DMS79 (cell line): ENCODE measurements at regions not wholly inside any gene's neighbourhood (a gene's known extent, or its start where the extent isn't known, plus 50 kb on each side); places are given as distances from the start of the nearest gene placed in this dataset.

Source experiments
- DNase-seq: peaks from one replicate; lab custom pipeline; 2025; lab: John Stamatoyannopoulos, UW

DNA sequence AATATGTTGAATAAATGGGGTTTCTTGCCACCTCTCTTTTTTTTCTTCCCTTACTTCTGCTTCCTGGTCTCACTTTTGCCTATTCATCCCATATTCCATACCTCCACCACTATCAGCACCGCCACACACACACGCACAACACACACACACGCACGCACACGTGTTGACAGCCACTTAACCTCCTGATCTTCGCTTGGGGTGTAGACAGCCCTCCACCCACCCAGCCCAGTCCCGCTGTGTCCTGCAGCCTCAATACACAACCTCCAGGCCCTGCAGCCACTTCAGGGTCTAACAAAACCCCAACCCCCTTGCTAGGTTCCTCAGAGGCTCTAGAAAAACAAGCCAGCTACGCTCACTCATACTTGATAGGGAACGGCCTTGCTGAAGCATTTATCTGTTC, 72.3 kb downstream of the LINC00237 start:
- no peak for DNase-seq

DNA sequence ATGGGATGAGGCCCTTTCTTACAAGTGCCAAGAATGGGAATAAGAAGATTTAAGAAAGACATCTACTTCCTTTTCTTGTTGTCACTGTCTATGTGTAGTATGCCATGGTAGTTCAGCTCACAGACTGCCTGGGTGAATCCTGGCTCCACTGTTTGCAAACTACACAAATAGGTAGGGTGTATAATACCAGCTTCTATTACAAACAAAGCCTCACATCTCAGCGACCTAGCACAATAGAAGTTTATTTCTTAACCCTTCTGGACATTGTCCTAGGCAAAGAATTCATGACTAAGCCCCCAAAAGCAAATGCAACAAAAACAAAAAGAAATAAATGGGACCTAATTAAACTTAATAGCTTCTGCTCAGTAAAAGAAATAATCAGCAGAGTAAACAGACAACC, 74.5 kb downstream of the LINC00237 start:
- no peak for DNase-seq

DNA sequence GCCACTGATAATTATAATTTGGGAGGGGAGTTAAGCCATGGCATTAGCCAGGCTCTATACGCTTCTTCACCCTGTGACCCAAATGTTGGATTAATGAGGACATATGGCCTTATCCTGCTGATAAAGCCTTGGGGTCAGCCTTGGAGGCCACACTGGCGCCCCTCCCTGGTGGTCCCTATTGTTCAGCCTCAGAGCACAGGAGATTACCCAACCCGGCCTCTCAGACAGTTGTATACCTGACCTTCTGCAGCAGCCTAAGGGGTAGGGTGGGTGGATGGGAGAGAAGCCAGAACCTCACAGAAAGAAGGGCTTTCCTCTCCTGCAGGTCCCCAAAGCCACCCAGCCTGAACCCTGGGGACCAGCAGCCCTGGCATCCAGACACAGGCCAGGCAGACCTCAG, 76.8 kb downstream of the LINC00237 start:
- DNase-seq = no peak

DNA sequence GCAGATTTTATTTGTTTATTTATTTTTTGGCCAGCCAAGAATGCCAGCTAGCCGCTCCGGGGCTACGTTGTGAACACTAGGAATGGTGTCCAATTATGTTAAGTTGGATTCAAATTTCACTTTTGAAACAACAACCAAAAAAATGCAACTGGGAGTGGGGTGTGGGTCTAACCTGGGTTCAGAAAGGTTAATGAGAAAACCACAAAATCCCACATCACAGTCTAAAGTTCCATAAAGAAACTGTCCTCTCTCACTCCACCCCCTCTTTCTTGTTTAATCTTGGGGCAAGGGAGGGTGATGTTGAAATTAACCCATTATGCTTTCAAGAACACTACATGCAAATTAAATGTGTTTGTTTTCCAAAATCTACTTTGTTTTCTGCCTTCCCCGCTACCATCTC, 77.2 kb downstream of the LINC00237 start:
- DNase-seq = no peak

DNA sequence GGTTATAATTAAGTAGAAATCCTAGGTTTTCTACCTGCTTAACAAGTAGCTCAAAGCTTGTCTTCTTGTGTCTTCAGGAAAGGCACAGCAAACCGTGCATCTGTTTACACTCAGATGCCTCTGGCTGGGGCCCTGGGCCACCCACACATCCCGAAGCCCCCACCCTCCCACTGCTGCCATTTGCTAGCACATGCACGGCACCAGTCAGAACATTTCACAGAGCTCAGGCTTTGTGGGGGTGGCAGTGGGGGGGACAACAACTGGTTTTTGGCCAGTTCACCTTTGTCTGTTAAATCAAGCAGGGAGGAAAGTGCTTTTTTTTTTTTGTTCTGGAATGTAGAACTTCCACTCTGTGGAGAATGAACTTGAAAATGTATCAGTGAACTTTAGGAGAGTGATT, 77.7 kb downstream of the LINC00237 start:
- DNase-seq = no peak

DNA sequence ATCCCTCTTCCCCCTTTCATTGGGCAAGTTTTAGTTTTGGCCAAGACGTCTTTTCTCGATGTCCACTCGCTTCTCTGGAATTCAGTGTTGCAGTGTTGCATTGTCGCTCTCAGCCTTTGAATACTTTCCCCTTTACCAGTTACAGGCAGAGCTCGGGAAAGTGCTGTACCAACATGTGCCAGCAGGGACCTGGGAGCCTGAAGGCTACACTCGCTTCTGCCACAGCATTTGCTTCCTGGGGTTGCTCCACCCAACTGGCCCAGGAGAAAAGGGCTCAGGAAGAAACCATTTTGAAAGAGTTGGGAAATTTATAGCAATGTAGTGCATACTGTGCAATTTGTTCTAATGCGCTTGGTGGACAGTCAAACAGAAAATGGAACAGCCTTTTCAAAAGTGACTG, 78.6 kb downstream of the LINC00237 start:
- no peak for DNase-seq

DNA sequence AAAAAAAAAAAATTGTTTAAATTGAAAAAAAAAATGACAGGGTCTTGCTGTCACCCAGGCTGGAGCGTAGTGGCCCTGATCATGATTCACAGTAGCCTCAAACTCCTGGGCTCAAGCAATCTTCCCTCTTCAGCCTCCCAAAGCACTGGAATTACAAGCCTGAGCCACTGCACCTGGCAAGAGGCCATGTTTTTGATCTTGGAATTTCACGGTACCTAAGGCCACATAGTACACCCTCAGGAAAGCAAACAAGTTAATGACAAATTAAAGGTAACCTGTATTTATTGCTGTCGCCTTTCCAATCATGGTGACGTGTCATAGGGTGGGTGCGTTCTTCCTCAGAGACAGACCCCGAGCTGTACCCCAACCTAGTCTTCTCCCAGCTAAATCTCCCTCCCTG, 79.2 kb downstream of the LINC00237 start:
- DNase-seq = no peak

DNA sequence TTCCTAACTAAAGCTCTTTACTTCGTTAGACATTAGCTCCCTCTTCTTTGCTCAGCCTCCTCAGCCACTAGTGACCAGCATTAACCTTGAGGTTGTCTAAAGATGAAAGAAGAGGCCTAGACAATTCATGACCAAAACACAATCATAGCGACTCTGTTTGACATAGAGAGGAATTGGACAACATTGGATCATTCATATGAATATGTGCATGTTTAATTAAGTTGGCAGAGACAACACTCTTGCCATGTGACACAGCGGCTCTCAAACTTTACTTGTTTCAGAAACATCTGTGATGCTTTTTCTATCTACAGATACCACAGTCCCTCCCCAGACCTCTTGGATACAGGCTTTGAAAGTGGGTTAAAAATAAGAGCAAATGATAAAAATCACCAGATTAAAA, 81.7 kb downstream of the LINC00237 start:
- no peak for DNase-seq

DNA sequence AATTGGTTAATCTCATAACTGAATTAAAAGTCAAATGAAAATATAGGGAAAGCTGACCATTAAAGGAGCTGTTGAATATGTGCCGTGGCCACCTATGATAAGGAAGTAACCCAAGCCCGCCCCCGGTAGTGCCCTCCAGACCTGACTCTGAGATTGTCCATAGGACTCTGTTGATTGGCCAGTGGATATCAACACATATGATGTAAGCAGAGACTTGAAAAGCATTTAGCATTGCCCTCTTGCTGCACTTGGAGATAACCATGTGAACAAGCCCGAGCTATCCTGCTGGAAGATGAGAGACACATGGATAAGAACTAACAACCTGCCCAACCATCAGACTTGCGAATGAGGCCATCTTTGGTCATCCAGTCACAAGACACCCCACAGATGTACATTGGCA, 83.2 kb downstream of the LINC00237 start:
- no peak for DNase-seq

DNA sequence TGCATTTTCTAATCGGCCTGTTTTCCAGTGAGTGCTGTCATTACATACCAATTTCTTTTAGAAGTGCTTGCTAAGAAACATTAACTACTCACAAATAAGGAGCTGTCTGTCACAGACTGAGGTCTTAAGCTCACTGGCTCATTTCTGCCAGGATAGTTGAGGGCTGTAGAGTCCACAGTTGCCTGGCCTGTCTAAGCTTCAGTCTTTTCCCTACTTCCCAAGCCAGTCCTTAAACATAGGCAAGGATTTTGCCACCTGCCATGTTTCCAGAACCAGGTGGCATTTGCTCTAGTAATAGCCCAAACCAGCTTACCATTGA, 84.7 kb downstream of the LINC00237 start:
- no peak for DNase-seq

DNA sequence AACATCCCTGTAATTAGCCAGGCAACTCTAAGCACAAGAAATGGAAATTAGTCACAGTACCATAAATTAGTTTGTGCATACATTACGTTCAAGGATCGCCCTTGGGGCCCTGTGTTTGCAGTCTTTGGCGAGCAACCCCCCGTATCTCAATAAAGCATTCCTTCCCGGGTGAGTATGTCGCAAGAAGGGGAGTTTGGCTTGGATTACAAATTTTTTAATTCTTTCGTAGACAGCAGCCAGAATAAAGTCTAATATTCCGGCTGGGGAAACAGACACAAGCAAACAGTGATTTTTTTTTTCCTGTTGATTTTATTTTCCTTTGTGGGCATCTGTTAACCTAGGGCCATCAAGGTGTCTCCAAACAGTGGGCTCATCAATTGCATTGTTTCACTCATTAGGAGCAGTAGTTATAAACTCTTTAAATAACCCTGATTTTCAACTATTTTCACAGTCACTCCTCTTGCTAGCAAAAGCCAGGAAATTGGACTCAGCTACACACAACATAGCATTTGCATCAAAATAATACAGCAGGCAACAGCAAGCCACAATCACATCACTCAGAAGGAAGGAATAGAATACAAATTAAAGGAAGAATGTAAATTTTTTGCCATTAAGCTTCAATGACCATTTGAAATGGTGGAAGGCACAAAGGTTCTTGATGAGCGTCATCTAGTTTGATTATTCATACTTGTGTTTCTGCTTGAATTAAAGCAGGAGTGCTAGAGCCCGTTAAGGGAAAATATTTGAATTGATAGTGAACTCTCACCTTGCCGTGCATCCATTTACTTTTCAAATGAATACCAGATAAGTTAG, 85.3 kb downstream of the LINC00237 start:
- DNase-seq = no peak

DNA sequence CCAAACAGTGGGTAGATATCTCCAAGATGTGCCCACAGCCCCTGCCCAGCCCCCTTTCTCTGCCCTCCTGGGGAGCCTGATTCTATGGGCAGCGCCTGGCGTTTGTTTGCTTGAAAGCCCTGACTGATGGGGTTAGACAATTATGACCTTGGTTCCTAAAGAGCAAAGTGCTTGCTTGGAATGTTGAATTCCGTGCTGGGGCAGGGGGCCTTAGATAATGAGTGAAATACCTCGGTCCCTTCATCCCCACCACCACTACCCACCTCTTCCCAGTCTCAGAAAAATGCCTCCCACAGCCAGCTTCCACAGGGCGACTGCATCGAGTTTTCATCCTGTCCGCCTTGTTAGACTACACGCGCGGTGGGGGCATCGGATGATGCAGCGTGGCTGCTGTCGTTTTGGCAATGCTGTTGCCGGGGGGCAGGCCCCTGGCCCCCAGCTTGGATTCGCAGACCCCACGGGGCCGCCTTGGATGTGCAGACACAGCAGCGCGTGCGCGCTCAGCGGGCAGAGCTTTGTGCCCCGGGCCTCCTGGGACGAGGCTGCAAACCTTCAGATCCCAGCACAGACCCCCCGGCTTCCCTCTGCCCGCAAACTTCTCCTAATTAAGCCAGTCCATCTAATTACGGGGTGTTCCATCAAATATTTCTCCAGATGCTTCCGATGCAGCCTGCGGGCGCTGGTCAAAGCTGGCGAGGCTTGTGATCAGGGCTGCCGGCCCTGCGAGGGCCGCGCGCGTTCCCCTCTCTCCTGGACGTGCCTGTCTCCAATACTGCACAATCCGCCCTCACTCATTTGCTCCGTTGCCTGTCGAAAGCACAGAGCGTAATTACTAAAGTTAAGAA, 86.1 kb downstream of the LINC00237 start:
- no peak for DNase-seq

DNA sequence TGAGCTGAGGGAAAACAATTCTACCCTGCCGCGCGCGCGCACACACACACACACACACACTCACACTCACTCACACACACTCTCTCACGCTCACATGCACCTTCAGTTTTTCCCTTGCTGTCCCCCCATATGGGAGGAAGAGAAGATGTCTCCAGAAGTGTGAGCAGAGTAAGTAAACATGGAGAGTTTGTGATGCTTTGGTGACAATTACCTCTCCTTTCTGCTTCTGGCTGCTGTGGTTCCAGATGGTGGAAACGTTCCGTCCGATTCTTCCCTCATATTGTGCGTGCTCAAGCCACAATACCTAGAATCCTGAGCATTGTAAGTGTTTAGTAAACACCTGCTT, 86.7 kb downstream of the LINC00237 start:
- no peak for DNase-seq

DNA sequence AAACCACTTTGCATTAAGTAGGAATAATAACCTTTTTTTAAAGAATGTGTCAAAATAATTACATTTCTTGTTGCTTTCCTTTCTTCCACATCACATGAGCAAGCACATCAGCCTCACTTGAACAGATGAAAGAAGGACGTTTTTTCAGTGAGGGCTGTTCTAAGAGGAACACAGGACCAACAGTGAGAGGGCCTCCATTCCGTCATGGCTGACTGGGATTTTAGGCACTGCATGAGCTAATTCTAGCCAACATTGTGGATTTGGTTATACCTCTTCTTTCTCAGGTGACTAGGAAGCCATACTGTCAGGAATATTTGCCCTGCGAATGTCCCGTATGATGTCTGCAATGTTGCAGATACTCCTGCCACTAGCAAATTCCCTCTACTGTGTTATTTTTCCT, 87.6 kb downstream of the LINC00237 start:
- DNase-seq = no peak

DNA sequence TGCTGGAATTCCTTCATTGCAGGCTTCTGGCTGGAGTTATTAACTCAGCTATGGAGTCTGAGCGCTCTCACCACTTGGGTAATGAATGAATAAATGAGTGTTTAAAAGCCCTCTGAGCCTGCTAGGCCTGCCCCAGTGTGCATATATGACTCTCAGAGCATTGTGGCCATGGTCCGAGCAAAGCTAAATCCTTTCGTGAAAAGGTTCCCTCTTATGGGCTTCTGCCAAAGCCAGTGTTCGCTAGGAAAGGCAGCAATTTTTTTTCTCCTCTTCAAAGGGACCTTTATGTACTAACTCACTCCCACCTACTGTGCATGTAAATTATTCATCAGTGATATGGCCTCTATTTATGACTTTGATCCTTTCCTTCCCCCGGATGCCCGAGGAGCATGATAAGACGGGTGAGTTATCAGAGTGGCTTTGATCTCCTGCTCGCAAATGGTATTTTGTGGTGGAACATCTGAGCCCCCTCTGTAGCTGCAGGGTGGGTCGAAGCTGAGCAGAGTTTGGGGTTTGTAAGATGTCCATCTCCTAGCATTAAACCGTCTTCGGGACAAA, 88.6 kb downstream of the LINC00237 start:
- DNase-seq = no peak

DNA sequence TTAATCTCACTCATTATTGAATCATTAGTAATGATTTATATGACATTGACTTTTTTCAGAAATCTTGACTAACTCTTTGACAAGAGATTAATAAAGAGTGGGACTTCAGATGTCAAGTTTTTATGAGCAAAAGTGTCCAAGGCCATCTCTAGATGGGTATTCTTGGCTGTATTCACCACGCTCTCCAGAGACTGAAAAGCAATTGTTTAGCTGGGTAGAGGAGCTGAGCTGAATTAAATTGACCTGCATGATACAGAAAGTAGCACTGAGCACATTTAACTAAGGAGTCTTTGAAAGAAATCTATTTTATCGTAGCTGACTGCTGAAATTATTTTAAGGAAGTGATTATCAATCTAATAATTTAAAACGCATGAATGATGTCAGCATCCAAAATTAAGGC, 89.4 kb downstream of the LINC00237 start:
- no peak for DNase-seq

DNA sequence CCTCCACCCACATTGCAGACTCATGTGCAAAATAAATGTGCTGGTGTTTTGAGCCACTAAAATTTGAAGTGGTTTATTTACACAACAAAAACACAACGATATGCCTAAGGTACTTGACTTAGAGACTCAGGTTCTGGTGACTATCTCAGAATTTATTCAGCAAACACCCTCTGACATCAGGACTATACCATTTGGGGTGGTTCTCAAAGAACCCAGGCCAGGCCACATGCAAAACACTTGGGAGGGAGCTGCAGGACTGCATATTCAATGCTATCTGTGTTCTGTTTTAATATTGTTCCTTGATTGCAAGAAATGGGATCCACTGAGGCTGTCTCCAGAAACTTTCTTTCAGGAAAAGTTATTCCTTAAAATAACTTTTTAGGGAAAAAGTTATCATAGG, 91.6 kb downstream of the LINC00237 start:
- no peak for DNase-seq

DNA sequence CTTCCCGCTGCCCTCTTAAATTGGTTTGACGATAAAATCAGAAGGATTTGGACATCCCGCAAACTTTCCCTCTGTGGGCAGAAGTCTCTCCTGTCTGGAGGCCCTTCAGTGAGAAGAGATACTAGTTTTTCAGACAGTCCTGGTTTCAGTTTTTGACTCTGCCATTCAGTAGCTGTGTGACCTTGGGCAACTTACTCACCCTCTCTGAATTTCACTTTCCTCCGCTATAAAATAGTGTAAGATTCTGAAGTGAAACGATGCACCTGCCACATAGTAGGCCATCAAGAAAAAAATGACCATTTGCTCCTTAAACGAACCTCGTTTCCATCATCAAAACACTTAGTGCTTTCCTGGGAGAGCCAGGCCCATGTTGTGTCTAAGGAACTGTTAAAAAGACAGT, 97.2 kb downstream of the LINC00237 start:
- no peak for DNase-seq

DNA sequence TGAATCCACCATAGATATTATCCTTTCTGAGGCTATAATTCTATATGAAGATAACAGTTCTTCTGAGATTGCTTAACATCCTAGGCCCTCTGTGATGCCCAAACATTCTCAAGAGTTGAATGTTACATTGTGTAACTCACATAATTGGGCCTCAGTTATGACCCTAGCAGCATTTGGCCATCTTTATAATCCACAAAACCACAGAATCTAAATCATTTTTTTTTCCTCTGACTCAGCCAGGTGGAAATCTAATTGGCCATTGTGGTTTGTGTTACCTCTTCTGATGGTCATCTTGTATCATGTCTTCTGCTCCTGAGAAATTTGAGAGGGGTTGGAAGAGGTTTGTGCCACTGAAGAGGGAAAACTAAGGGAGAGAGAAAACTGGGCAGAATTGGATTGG, 99.5 kb downstream of the LINC00237 start:
- no peak for DNase-seq

DNA sequence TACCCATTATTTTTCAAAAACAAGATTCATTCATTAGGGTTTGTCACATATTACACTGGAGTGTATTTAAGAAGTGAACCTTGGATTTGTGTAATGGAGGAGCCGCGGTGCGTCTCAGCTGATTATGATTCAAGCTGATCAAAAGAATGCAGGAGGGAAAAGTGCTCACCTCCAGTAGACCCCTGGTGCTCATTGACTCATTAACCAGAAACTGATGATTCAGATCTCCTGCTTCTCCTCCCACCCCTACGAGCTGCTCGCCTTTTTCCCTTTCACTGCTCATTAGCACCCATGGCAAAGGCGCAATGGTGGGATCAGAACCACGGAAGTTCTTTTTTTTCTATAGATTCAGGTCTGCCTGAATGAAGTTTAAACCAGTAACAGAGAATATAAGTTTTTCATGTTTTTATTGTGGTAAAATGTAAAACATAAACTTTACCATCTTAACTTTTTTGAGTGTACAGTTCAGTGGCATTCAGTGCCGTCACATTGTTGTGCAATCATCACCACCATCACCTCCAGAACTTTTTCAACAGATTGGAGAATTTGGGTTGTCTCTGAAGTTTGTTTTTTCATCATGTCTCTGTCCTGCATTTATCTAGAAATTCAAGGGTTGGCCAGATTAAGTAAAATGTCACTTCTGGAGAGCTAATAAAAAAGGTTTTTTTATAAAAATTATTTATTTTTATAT, 101.6 kb downstream of the LINC00237 start:
- no peak for DNase-seq

DNA sequence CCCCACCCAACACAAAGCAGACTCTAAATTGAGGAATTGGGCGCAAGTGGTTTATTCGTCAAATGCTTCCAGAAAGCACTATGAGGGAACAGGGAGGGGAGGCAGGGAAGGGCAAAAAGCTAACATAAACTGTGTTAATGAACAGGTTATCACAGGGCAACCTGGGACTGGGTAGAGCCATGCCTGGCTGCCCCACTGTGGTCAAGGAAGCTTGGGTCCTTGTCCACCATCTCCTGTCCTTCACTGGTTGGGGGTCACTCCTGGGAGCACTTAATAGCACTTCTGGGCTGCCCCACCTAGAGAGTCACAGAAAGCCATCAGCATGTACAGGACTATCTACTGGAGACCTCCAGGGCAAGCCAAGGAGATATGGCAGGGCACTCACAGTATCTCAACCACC, 102.3 kb downstream of the LINC00237 start:
- DNase-seq = no peak

DNA sequence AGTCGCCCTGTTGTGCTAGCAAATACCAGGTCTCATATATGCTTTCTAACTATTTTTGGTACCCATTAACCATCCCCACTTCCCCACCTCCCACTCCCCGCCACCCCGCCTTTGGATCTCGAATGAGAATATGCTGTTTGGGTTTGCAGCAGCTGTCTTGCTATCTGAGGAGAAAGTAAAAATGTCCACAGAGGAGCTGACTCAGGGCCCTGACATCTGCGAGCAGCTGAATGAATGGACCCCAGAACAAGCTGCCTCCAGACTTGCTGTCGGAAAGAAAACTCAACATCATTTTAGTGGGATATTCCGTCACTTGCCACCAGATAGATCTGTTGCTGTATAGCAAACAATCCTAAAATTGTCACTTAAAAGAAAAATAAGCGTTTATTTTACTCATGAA, 103.7 kb downstream of the LINC00237 start:
- DNase-seq = no peak

DNA sequence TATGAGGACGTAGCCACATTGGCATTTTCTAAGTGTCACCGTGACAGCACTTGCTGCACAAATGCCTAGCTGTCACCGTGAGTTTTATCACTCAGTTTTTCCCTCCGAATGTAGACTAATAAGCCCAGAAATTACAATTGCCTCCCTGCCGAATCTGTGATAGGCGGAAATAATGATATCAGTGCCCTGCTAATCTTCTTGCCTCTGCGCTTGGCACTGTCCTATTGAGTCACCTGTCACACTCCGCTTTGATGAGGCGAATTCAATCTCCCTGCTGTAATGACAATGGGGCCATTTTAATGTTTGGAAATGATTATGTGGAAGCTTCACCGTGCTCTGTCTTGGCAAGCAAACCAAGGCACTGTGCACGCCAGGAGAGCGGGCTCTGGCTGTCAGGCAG, 112.8 kb downstream of the LINC00237 start:
- DNase-seq = no peak
